ENCODE measurements at regions not wholly inside any gene's neighbourhood (a gene's known extent, or its start where the extent isn't known, plus 50 kb on each side); places are given as distances from the start of the nearest gene placed in this dataset.

DNA sequence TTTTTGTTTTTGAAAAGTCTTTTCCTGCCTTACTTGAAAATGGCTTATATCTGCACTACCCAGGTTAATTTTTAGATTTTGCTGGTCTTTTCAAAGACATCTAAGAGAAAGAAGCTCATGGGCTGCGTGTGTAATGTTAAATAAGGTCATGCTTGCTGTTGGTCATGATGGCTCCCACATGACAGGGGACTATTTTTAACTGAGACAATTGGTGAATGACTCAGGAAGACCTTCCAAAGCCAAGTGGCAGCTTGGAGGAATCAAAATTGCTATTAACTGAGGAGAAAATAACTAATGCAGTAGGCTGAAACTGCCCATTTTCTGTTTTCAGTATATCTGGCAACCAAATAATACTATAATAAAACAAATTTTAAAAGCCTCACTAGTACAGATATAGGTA lies 117.1 kb upstream of the SPAG17 start:
- no peak overlapping the region for H2AFZ ChIP-seq (ENCODE audit: low read depth)
- H3K79me2 ChIP-seq (ENCODE audit: insufficient read depth): no peaks in the 10 kb centered on the region
- no peak overlapping the region for H3K27ac ChIP-seq (ENCODE audit: low read depth in 2 of 2, low read length in 1 of 2)
- no peaks in the 10 kb centered on the region for H3K9me2 ChIP-seq
- no peak overlapping the region for H3K4me2 ChIP-seq
- H3K9me3 ChIP-seq: no peaks in the 10 kb centered on the region
- H4K20me1 ChIP-seq (ENCODE audit: insufficient read depth): no peaks in the 10 kb centered on the region
- no peaks in the 10 kb centered on the region for H3K36me3 ChIP-seq (replicated peaks in 1 of 2; ENCODE audit: control insufficient read depth in 1 of 2, insufficient read depth in 2 of 2, low read length in 1 of 2)
- no peak overlapping the region for H3K4me3 ChIP-seq (ENCODE audit: low read depth in 2 of 2, low read length in 1 of 2)
- DNase-seq: no peak
- WGBS (ENCODE audit: low lambda C conversion rate): 0% methylated on average over 1 of the region's 1 CpG
- CTCF ChIA-PET: no interaction called here
- H3K4me1 ChIP-seq (ENCODE audit: control insufficient read depth in 1 of 2, insufficient read depth in 2 of 2, low read depth in 1 of 2, low read length in 1 of 2): no peaks in the 10 kb centered on the region
- POLR2A ChIA-PET: no interaction called here
- no peak for TF ChIP-seq TAF1 (IDR thresholded peaks at IDR 0.05; ENCODE audit: borderline replicate concordance, low read depth, low read length)
- no peak for TF ChIP-seq GABPA (IDR thresholded peaks at IDR 0.05; ENCODE audit: low read depth)
- TF ChIP-seq RXRA (IDR thresholded peaks at IDR 0.05; ENCODE audit: borderline replicate concordance, low read depth): no peak
- no peak for TF ChIP-seq FOXM1 (IDR thresholded peaks at IDR 0.05; ENCODE audit: low read depth)
- no peak for TF ChIP-seq RCOR1 (IDR thresholded peaks at IDR 0.05; ENCODE audit: low read length)
- TF ChIP-seq, protein P1, sequence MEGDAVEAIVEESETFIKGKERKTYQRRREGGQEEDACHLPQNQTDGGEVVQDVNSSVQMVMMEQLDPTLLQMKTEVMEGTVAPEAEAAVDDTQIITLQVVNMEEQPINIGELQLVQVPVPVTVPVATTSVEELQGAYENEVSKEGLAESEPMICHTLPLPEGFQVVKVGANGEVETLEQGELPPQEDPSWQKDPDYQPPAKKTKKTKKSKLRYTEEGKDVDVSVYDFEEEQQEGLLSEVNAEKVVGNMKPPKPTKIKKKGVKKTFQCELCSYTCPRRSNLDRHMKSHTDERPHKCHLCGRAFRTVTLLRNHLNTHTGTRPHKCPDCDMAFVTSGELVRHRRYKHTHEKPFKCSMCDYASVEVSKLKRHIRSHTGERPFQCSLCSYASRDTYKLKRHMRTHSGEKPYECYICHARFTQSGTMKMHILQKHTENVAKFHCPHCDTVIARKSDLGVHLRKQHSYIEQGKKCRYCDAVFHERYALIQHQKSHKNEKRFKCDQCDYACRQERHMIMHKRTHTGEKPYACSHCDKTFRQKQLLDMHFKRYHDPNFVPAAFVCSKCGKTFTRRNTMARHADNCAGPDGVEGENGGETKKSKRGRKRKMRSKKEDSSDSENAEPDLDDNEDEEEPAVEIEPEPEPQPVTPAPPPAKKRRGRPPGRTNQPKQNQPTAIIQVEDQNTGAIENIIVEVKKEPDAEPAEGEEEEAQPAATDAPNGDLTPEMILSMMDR (IDR thresholded peaks at IDR 0.05): no peak
- TF ChIP-seq FOXJ3 (CRISPR knock-in tag; IDR thresholded peaks at IDR 0.05): no peak
- no peak for TF ChIP-seq RFX5 (IDR thresholded peaks at IDR 0.05; ENCODE audit: low read length)
- TF ChIP-seq RAD21 (IDR thresholded peaks at IDR 0.05; ENCODE audit: low read length): no peak
- no peak for TF ChIP-seq JUND (IDR thresholded peaks at IDR 0.05)
- TF ChIP-seq MXI1 (IDR thresholded peaks at IDR 0.05; ENCODE audit: low read depth, low read length): no peak
- TF ChIP-seq, protein P2, sequence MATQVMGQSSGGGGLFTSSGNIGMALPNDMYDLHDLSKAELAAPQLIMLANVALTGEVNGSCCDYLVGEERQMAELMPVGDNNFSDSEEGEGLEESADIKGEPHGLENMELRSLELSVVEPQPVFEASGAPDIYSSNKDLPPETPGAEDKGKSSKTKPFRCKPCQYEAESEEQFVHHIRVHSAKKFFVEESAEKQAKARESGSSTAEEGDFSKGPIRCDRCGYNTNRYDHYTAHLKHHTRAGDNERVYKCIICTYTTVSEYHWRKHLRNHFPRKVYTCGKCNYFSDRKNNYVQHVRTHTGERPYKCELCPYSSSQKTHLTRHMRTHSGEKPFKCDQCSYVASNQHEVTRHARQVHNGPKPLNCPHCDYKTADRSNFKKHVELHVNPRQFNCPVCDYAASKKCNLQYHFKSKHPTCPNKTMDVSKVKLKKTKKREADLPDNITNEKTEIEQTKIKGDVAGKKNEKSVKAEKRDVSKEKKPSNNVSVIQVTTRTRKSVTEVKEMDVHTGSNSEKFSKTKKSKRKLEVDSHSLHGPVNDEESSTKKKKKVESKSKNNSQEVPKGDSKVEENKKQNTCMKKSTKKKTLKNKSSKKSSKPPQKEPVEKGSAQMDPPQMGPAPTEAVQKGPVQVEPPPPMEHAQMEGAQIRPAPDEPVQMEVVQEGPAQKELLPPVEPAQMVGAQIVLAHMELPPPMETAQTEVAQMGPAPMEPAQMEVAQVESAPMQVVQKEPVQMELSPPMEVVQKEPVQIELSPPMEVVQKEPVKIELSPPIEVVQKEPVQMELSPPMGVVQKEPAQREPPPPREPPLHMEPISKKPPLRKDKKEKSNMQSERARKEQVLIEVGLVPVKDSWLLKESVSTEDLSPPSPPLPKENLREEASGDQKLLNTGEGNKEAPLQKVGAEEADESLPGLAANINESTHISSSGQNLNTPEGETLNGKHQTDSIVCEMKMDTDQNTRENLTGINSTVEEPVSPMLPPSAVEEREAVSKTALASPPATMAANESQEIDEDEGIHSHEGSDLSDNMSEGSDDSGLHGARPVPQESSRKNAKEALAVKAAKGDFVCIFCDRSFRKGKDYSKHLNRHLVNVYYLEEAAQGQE (IDR thresholded peaks at IDR 0.05; ENCODE audit: low read depth, low read length): no peak
- TF ChIP-seq EP300 (IDR thresholded peaks at IDR 0.05; ENCODE audit: borderline replicate concordance in 1 of 2, low read depth in 1 of 2, low read length in 1 of 2): no peak
- no peak for TF ChIP-seq POLR2AphosphoS5 (IDR thresholded peaks at IDR 0.05; ENCODE audit: low read depth, low read length)
- TF ChIP-seq SIN3A (IDR thresholded peaks at IDR 0.05; ENCODE audit: borderline replicate concordance, low read depth, low read length): no peak
- TF ChIP-seq EZH2phosphoT487 (IDR thresholded peaks at IDR 0.05; ENCODE audit: borderline replicate concordance, low read depth): no peak
- TF ChIP-seq, protein P3, sequence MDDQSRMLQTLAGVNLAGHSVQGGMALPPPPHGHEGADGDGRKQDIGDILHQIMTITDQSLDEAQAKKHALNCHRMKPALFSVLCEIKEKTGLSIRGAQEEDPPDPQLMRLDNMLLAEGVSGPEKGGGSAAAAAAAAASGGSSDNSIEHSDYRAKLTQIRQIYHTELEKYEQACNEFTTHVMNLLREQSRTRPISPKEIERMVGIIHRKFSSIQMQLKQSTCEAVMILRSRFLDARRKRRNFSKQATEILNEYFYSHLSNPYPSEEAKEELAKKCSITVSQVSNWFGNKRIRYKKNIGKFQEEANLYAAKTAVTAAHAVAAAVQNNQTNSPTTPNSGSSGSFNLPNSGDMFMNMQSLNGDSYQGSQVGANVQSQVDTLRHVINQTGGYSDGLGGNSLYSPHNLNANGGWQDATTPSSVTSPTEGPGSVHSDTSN (IDR thresholded peaks at IDR 0.05): no peak
- no peaks in the 10 kb centered on the region for H3K27me3 ChIP-seq (ENCODE audit: insufficient read depth)
- no peaks in the 10 kb centered on the region for H3F3A ChIP-seq (replicated peaks; ENCODE audit: insufficient read depth)
- no peak overlapping the region for H3K9ac ChIP-seq

All from SK-N-SH (cell line).